SU-DHL-6 (cell line): ENCODE measurements at regions not wholly inside any gene's neighbourhood (a gene's known extent, or its start where the extent isn't known, plus 50 kb on each side); places are given as distances from the start of the nearest gene placed in this dataset.

ENCODE experiments used
- EZH2phosphoT487 ChIP-seq: fragments of 200-600 bp; sonication (generic), shearing (Covaris generic); conservative IDR thresholded peaks from 2 replicates; pipeline ENCODE4 v1.6.1; 2018; ENCODE audit warnings: mild to moderate bottlenecking, antibody characterized with exemption, low read length, moderate library complexity, mixed read lengths
- TF ChIP-seq, protein P1 (sequence below): fragments of 200-600 bp; sonication (generic); IDR thresholded peaks from one replicate; pipeline ENCODE4 v1.5.1; 2017; ENCODE audit warnings: antibody characterized with exemption, mild to moderate bottlenecking, low read length, moderate library complexity; ENCODE audit not compliant: insufficient read depth, poor library complexity, severe bottlenecking

DNA sequence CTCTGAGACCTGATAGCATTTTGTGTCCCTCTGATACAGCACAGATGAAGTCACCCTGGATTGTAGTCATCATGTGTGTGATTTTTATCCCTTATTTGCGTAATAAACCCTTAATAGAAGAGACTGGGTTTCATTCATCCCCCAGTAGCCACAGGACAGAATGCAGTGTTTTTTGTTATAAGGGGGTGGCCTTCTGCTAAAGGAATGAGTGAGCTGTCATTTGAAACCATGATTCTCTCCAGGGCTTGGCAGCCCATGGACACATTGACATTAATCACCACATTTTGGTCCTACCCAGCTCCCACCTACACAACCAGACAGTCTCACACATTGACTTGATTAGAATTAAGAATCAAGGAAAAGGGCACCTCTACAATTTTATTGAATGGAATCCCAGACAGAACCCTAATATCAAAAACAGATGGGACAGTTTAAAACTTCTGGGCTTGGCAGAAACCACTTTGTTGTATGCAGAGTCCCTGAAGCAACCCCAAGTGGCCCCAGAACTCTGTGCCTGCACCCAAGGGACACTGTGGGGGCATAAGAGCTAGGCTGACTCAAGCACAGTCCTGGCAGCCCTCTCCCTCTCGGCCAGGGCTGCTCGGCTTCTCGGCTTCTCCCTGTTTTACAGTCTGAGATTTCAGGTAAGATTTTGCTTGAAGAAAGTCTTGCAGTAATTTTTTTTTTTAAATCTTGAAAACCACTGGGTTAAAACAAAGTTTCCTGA, 254.0 kb upstream of the SLC14A2 start:
- TF ChIP-seq, protein P1, sequence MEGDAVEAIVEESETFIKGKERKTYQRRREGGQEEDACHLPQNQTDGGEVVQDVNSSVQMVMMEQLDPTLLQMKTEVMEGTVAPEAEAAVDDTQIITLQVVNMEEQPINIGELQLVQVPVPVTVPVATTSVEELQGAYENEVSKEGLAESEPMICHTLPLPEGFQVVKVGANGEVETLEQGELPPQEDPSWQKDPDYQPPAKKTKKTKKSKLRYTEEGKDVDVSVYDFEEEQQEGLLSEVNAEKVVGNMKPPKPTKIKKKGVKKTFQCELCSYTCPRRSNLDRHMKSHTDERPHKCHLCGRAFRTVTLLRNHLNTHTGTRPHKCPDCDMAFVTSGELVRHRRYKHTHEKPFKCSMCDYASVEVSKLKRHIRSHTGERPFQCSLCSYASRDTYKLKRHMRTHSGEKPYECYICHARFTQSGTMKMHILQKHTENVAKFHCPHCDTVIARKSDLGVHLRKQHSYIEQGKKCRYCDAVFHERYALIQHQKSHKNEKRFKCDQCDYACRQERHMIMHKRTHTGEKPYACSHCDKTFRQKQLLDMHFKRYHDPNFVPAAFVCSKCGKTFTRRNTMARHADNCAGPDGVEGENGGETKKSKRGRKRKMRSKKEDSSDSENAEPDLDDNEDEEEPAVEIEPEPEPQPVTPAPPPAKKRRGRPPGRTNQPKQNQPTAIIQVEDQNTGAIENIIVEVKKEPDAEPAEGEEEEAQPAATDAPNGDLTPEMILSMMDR: no peak
- no peak for TF ChIP-seq EZH2phosphoT487
